ENCODE measurements at regions not wholly inside any gene's neighbourhood (a gene's known extent, or its start where the extent isn't known, plus 50 kb on each side); places are given as distances from the start of the nearest gene placed in this dataset.

DNA sequence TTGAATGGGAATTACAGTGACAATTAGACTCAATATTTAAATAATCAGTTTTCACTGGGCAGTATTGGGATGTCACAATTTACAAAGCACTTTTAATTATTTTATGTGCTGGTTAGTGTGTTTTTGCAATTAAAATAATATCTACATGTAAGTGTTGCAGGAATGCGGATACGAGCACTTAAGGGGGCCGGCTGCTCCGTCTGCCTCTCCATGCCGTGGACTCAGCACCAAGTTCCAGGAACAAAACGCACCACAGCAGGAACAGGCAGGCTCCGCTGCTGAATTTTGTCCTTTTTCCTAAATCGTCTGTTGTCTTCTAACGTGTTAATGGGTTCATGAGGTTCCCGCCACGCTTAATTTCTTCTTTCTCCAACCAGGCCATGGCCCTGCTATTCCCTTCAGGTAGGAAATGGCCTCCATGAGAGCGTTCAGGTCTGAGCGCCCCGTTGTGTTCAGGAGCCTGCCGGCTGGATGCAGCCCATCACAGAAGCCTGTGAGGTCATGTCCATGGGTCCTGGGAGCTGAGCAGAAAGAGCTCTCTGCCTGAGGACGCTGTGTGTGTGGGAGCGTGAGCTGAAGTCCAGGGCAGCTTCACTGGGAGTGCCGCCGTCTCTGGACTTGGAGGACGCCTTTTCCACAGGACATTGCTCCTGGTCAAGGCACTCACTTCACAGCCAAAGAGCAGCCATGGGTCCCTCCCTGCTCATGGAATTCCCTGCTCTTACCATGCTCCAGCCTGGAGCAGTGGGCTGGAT, 730.3 kb downstream of the BRD1 start:
- DNase-seq: no peak
- 91% methylated on average over 20 of the region's 20 CpGs for WGBS (ENCODE audit: insufficient coverage)
- H3K4me1 Mint-ChIP-seq: no peaks in the 10 kb centered on the region

DNA sequence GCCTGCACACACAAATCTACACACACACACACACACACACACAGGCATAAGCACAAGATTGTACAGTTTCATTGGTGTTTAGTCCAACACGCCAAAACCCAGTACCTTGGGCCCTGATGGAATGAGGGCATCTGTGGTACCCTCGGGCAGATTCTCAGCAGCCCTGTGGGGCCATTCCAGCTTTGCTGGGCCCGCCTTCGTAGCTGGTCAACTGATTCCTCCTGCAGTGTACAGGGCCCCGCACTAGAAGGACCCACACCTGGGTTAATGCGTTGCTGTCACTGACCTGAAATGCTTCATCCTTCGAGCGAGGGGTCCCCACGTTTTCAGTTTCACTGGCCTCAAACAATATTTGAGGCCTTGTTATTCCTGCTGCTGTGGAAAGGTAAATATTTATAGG, 731.2 kb downstream of the BRD1 start:
- Histone ChIP-seq H3K36me3 (ENCODE audit: control insufficient read depth, insufficient read depth, low read length) (no peaks in the 10 kb centered on the region), H3K27ac (ENCODE audit: low read length) (no peak overlapping the region), H3K4me1 (ENCODE audit: control insufficient read depth, insufficient read depth, low read length) (no peaks in the 10 kb centered on the region), H3K4me3 (ENCODE audit: low read length) (no peak overlapping the region), H3K27me3 (ENCODE audit: control insufficient read depth, insufficient read depth, low read length) (no peaks in the 10 kb centered on the region), H3K9me3 (ENCODE audit: control insufficient read depth, insufficient read depth, low read length) (no peaks in the 10 kb centered on the region)
- no peaks in the 10 kb centered on the region for H3K36me3 Mint-ChIP-seq
- DNase-seq (no peak), ATAC-seq (no peak)
- intact Hi-C loops (cut with micrococcal nuclease): no loop called here
- no peak overlapping the region for H3K27ac Mint-ChIP-seq
- TF ChIP-seq, protein P1, sequence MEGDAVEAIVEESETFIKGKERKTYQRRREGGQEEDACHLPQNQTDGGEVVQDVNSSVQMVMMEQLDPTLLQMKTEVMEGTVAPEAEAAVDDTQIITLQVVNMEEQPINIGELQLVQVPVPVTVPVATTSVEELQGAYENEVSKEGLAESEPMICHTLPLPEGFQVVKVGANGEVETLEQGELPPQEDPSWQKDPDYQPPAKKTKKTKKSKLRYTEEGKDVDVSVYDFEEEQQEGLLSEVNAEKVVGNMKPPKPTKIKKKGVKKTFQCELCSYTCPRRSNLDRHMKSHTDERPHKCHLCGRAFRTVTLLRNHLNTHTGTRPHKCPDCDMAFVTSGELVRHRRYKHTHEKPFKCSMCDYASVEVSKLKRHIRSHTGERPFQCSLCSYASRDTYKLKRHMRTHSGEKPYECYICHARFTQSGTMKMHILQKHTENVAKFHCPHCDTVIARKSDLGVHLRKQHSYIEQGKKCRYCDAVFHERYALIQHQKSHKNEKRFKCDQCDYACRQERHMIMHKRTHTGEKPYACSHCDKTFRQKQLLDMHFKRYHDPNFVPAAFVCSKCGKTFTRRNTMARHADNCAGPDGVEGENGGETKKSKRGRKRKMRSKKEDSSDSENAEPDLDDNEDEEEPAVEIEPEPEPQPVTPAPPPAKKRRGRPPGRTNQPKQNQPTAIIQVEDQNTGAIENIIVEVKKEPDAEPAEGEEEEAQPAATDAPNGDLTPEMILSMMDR (IDR thresholded peaks at IDR 0.05): no peak
- H3K4me3 Mint-ChIP-seq: no peak overlapping the region
- no peaks in the 10 kb centered on the region for H3K9me3 Mint-ChIP-seq
- 91% methylated on average over 9 of the region's 9 CpGs for WGBS (ENCODE audit: insufficient coverage)
- no peaks in the 10 kb centered on the region for H3K27me3 Mint-ChIP-seq (ENCODE audit: low read depth in 2 of 2)
- no peaks in the 10 kb centered on the region for H3K4me1 Mint-ChIP-seq

More for the DNA sequence above, 730.3 kb downstream of the BRD1 start:
- no peak overlapping the region for H3K27ac Mint-ChIP-seq
- no peak overlapping the region for H3K4me3 Mint-ChIP-seq
- Histone ChIP-seq H3K36me3 (ENCODE audit: control insufficient read depth, insufficient read depth, low read length) (no peaks in the 10 kb centered on the region), H3K27ac (ENCODE audit: low read length) (no peak overlapping the region), H3K4me3 (ENCODE audit: low read length) (no peak overlapping the region), H3K4me1 (ENCODE audit: control insufficient read depth, insufficient read depth, low read length) (no peaks in the 10 kb centered on the region), H3K27me3 (ENCODE audit: control insufficient read depth, insufficient read depth, low read length) (no peaks in the 10 kb centered on the region), H3K9me3 (ENCODE audit: control insufficient read depth, insufficient read depth, low read length) (no peaks in the 10 kb centered on the region)
- intact Hi-C loops (cut with micrococcal nuclease): no loop called here
- no peaks in the 10 kb centered on the region for H3K27me3 Mint-ChIP-seq (ENCODE audit: low read depth in 2 of 2)
- TF ChIP-seq, protein P1 (IDR thresholded peaks at IDR 0.05): no peak
- H3K36me3 Mint-ChIP-seq: no peaks in the 10 kb centered on the region
- ATAC-seq: no peak
- H3K9me3 Mint-ChIP-seq: no peaks in the 10 kb centered on the region

DNA sequence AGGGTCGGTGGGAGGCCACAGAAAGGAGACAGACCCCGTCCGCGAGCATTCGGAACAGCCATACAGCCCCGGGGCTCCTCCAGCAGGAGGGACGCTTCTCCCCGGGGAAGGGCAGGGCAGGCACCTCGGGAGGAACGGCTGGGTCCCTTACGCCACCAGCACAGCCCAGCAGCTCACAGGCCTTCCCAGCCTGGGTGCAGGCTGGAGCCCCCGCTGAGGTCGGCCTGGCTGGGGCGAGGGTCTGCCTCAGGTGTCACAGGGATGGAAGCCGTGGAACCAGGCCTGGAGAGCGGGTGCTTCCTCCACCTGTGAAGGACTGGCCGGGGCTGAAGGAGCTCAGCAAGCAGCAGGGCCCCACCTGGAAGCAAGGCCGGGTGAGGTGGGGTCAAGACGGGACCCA, 732.3 kb downstream of the BRD1 start:
- no peaks in the 10 kb centered on the region for H3K9me3 ChIP-seq (ENCODE audit: control insufficient read depth, insufficient read depth, low read length)
- no peak overlapping the region for H3K27ac ChIP-seq (ENCODE audit: low read length)
- no peaks in the 10 kb centered on the region for H3K9me3 Mint-ChIP-seq
- no peaks in the 10 kb centered on the region for H3K27me3 ChIP-seq (ENCODE audit: control insufficient read depth, insufficient read depth, low read length)
- no peak overlapping the region for H3K4me3 ChIP-seq (ENCODE audit: low read length)
- no peaks in the 10 kb centered on the region for H3K4me1 ChIP-seq (ENCODE audit: control insufficient read depth, insufficient read depth, low read length)
- H3K27ac Mint-ChIP-seq: no peak overlapping the region
- DNase-seq (no peak), ATAC-seq (no peak)
- no peaks in the 10 kb centered on the region for H3K4me1 Mint-ChIP-seq
- WGBS (ENCODE audit: insufficient coverage): 94% methylated on average over 19 of the region's 19 CpGs
- TF ChIP-seq, protein P1 (IDR thresholded peaks at IDR 0.05): no peak
- H3K36me3 Mint-ChIP-seq: no peaks in the 10 kb centered on the region
- no peaks in the 10 kb centered on the region for H3K36me3 ChIP-seq (ENCODE audit: control insufficient read depth, insufficient read depth, low read length)
- intact Hi-C loops (cut with micrococcal nuclease): no loop called here
- H3K4me3 Mint-ChIP-seq: no peak overlapping the region
- H3K27me3 Mint-ChIP-seq (ENCODE audit: low read depth in 2 of 2): no peaks in the 10 kb centered on the region

DNA sequence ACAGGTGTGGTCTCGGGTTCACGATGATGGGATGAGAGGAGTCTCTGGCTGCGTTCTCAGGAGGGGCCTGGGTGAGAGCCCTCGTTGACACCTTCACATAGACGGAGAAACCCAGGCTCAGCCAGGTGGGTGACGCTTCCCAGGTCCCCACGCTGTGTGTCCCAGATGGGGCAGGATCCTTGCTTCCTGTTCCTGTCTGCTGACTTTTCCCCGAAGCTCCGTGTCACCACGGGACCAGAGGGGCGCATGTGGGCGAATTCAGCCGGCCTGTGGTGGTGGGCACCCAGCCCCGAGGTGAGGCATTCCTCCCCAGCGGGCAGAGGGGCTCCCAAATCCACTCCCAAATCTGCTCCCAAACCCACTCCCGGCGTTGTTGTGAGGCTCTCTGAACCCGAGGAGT, 732.8 kb downstream of the BRD1 start:
- H3K27ac ChIP-seq (ENCODE audit: low read length): no peak overlapping the region
- Mint-ChIP-seq H3K36me3 (no peaks in the 10 kb centered on the region), H3K27me3 (ENCODE audit: low read depth in 2 of 2) (no peaks in the 10 kb centered on the region), H3K4me1 (no peaks in the 10 kb centered on the region), H3K4me3 (no peak overlapping the region), H3K27ac (no peak overlapping the region), H3K9me3 (no peaks in the 10 kb centered on the region)
- no peaks in the 10 kb centered on the region for H3K36me3 ChIP-seq (ENCODE audit: control insufficient read depth, insufficient read depth, low read length)
- TF ChIP-seq, protein P1 (IDR thresholded peaks at IDR 0.05): no peak
- no peaks in the 10 kb centered on the region for H3K4me1 ChIP-seq (ENCODE audit: control insufficient read depth, insufficient read depth, low read length)
- no peaks in the 10 kb centered on the region for H3K9me3 ChIP-seq (ENCODE audit: control insufficient read depth, insufficient read depth, low read length)
- no peaks in the 10 kb centered on the region for H3K27me3 ChIP-seq (ENCODE audit: control insufficient read depth, insufficient read depth, low read length)
- H3K4me3 ChIP-seq (ENCODE audit: low read length): no peak overlapping the region
- 88% methylated on average over 18 of the region's 18 CpGs for WGBS (ENCODE audit: insufficient coverage)
- ATAC-seq (no peak), DNase-seq (no peak)
- intact Hi-C loops (cut with micrococcal nuclease): no loop called here
